ENCODE measurements at regions not wholly inside any gene's neighbourhood (a gene's known extent, or its start where the extent isn't known, plus 50 kb on each side); places are given as distances from the start of the nearest gene placed in this dataset.

- intact Hi-C loops (cut with DNase I; ENCODE audit: low total_unique reads): no loop called here
- TF ChIP-seq POLR2A (IDR thresholded peaks at IDR 0.05): no peak
- no peak for TF ChIP-seq CTCF (IDR thresholded peaks at IDR 0.05)
- H3K9me3 ChIP-seq: no peaks in the 10 kb centered on the region
- DNase-seq: no peak
- no peaks in the 10 kb centered on the region for H3K4me1 ChIP-seq
- WGBS, 2 donors: 82% methylated on average over 10 of the region's 12 CpGs; no CpG with 5 or more reads in 1 of the 2 donors
- no peak overlapping the region for H3K27ac ChIP-seq
- H3K4me3 ChIP-seq: no peak overlapping the region
- H3K36me3 ChIP-seq (ENCODE audit: low read depth, missing control alignments): no peaks in the 10 kb centered on the region
- H3K27me3 ChIP-seq: no peaks in the 10 kb centered on the region
Measured at GRCh38 chrX:40343319-40343718, 237.5 kb upstream of the ATP6AP2 start.

GRCh38 chrX:40340116-40340515 is 240.7 kb upstream of the ATP6AP2 start:
- Histone ChIP-seq H3K4me3 (no peak overlapping the region), H3K4me1 (no peaks in the 10 kb centered on the region), H3K36me3 (ENCODE audit: low read depth, missing control alignments) (no peaks in the 10 kb centered on the region), H3K27me3 (no peaks in the 10 kb centered on the region), H3K9me3 (no peaks in the 10 kb centered on the region), H3K27ac (no peak overlapping the region)
- 80 to 91% methylated on average over 1 of the region's 1 CpG for WGBS, 2 donors
- TF ChIP-seq POLR2A (IDR thresholded peaks at IDR 0.05): no peak
- no peak for TF ChIP-seq CTCF (IDR thresholded peaks at IDR 0.05)
- DNase-seq: no peak
- intact Hi-C loops (cut with DNase I; ENCODE audit: low total_unique reads): no loop called here

GRCh38 chrX:40333344-40333743 is 235.6 kb upstream of the BCOR start:
- TF ChIP-seq POLR2A (IDR thresholded peaks at IDR 0.05) (no peak), CTCF (IDR thresholded peaks at IDR 0.05) (no peak)
- Histone ChIP-seq H3K9me3 (no peaks in the 10 kb centered on the region), H3K36me3 (ENCODE audit: low read depth, missing control alignments) (no peaks in the 10 kb centered on the region), H3K27me3 (no peaks in the 10 kb centered on the region), H3K4me3 (no peak overlapping the region), H3K27ac (no peak overlapping the region), H3K4me1 (no peaks in the 10 kb centered on the region)
- intact Hi-C loops (cut with DNase I; ENCODE audit: low total_unique reads): no loop called here
- 92 to 100% methylated on average over 3 of the region's 3 CpGs for WGBS, 2 donors
- no peak for DNase-seq

- intact Hi-C loops (cut with DNase I; ENCODE audit: low total_unique reads): no loop called here
- H3K4me1 ChIP-seq: no peaks in the 10 kb centered on the region
- H3K9me3 ChIP-seq: no peaks in the 10 kb centered on the region
- TF ChIP-seq CTCF (IDR thresholded peaks at IDR 0.05) (no peak), POLR2A (IDR thresholded peaks at IDR 0.05) (no peak)
- no peak for DNase-seq
- WGBS, 2 donors: 69 to 81% methylated on average over 5 of the region's 5 CpGs
- no peak overlapping the region for H3K4me3 ChIP-seq
- no peak overlapping the region for H3K27ac ChIP-seq
- H3K36me3 ChIP-seq (ENCODE audit: low read depth, missing control alignments): no peaks in the 10 kb centered on the region
- no peaks in the 10 kb centered on the region for H3K27me3 ChIP-seq
Measured at GRCh38 chrX:40331762-40332161, 234.0 kb upstream of the BCOR start.

- Histone ChIP-seq H3K27me3 (no peaks in the 10 kb centered on the region), H3K36me3 (ENCODE audit: low read depth, missing control alignments) (no peaks in the 10 kb centered on the region), H3K9me3 (no peaks in the 10 kb centered on the region), H3K27ac (no peak overlapping the region), H3K4me3 (no peak overlapping the region), H3K4me1 (no peaks in the 10 kb centered on the region)
- no peak for TF ChIP-seq POLR2A (IDR thresholded peaks at IDR 0.05)
- intact Hi-C loops (cut with DNase I; ENCODE audit: low total_unique reads): no loop called here
- WGBS, 2 donors: 88 to 93% methylated on average over 5 of the region's 5 CpGs
- no peak for DNase-seq
Measured at GRCh38 chrX:40331353-40331752, 233.6 kb upstream of the BCOR start.

Measured in testis (tissue), 2 donors.